Activated CD4-positive, alpha-beta T cell treated with anti-CD3 and anti-CD28 coated beads, Interleukin-2, amount 50 U/mL, for 24 hours (primary cell): ENCODE measurements at regions not wholly inside any gene's neighbourhood (a gene's known extent, or its start where the extent isn't known, plus 50 kb on each side); places are given as distances from the start of the nearest gene placed in this dataset.
"Not testable (repeated sequence)": the region's sequence is repeated elsewhere in the genome, so short reads cannot be mapped to it uniquely, and the experiment has no call there.

Source experiments
- DNase-seq, 2 donors: peaks; one replicate each; pipeline ENCODE4 v3.0.0-alpha.2; 2020; ENCODE audit warnings: low read depth in 1 of 2, low spot score in 1 of 2

- no peak for DNase-seq
These were observed 171.3 kb downstream of the RPRM start for GRCh38 chr2:153307223-153307622.

DNA sequence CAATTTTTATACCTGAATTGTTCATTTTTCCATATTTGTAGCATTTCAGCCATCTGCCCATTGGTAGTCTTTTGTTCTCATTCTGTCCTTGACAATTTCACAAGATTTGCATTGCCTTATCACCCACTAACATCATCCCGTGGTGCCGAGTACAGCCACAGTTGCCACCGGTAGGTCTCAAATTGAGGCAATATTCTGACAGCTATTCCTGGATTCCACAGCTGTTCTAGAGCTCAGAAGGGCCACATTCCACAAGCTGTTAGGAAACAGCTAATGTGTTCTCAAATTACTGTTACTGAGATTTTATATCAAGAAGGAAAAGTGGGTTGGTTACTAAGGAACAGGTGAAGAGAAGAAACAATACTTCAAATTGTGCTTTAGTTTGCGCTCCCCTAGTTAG is 178.8 kb downstream of the RPRM start:
- no peak for DNase-seq

GRCh38 chr2:153299217-153299616 is 179.3 kb downstream of the RPRM start:
- no peak for DNase-seq

GRCh38 chr2:153294199-153294786 is 184.3 kb downstream of the RPRM start:
- DNase-seq: no peak

GRCh38 chr2:153291718-153292117 is 186.8 kb downstream of the RPRM start:
- no peak for DNase-seq

GRCh38 chr2:153287109-153287801 is 191.3 kb downstream of the RPRM start:
- DNase-seq: no peak

DNA sequence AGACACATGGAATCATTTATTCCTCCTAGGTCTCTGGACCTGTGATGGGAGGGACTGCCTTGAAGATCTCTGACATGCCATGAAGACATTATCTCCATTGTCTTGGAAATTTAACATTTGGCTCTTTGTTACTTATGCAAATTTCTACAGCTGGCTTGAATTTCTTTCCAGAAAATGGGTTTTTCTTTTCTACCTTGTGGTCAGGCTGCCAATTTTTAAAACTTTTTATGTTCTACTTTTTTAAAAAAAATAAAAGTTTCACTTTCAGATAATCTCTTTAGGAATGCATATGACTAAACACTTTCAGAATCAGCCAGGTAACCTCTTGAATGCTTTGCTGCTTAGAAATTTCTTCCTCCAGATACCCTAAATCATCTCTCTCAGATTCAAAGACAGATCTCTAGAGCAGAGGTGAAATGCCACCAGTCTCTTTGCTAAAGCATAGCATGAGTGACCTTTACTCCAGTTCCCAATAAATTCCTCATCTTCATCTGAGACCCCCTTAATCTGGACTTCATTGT is 209.6 kb downstream of the RPRM start:
- no peak for DNase-seq

DNA sequence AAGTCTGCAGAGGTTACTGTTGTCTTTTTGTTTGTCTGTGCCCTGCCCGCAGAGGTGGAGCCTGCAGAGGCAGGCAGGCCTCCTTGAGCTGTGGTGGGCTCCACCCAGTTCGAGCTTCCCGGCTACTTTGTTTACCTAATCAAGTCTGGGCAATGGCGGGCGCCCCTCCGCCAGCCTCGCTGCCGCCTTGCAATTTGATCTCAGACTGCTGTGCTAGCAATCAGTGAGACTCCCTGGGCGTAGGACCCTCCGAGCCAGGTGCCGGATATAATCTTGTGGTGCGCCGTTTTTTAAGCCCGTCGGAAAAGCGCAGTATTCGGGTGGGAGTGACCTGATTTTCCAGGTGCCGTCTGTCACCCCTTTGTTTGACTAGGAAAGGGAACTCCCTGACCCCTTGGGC is 221.7 kb downstream of the RPRM start:
- DNase-seq: not testable (repeated sequence)

- not testable (repeated sequence) for DNase-seq
These were observed 231.9 kb downstream of the RPRM start for GRCh38 chr2:153246636-153247035.

DNA sequence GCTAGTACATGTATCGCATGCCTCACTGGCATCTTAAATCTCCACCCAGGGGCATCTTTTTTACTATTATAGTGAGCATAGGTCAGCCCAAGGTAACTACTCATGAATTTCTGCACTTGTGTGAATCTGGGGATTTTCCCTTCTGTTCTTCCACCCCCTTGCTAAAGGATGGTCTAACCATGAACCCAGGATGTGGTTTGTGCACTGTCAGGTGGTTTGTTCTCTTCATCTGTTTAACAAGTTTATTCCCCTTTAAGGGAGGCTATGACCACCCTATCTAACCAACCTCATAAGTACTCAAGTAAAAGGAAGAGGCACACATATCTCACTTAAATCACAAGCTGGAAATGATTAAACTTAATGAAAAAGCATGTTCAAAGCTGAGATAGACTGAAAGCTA is 243.0 kb downstream of the RPRM start:
- DNase-seq: no peak

GRCh38 chr2:153232464-153232863 is 246.1 kb downstream of the RPRM start:
- DNase-seq: no peak

- DNase-seq: no peak
These were observed 247.6 kb downstream of the RPRM start for GRCh38 chr2:153230977-153231376.

- no peak for DNase-seq
These were observed 249.7 kb downstream of the RPRM start for GRCh38 chr2:153228904-153229303.

- DNase-seq: no peak
These were observed 250.6 kb downstream of the RPRM start for GRCh38 chr2:153227981-153228380.

GRCh38 chr2:153222231-153223165 is 256.1 kb downstream of the RPRM start:
- no peak for DNase-seq

DNA sequence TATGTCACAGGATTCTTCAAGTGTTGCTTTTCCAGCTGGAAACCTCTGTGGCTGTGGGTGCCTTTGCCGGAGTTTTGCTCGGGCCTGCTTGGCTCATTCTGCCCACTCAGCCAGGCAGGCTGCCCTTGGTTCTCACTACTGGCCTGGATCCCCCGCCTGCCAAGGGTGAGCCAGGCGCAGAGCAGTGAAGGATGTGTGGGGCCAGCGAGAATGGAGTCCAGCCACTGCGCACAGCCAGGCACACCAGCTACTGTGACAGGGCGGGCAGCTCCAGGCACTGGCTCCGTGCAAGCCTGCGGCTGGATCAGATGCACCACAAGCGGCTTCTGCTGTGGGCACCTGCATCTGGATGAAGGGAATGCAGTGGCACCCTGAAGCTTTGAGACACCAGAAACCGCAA is 257.1 kb downstream of the RPRM start:
- no peak for DNase-seq

- no peak for DNase-seq
These were observed 257.5 kb downstream of the RPRM start for GRCh38 chr2:153221087-153221486.

DNA sequence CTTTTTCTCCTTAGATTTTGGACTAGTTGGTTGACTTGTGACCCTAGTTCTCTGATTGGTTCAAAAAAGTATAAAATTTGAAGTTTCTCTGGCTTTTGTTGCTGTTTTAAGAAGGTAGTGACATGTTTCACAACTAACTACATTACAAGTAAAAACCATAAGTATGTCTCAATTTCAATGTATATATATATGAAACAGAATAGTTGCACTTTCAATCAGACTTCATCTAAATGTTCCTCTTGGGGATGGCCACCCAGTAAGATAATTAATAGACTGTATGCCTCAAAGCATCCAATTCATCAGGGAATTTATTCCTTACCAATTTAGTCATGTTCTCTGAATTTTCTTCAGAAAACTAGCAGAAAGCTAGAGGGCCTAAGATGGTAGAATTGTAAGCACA is 259.7 kb downstream of the RPRM start:
- DNase-seq: no peak

DNA sequence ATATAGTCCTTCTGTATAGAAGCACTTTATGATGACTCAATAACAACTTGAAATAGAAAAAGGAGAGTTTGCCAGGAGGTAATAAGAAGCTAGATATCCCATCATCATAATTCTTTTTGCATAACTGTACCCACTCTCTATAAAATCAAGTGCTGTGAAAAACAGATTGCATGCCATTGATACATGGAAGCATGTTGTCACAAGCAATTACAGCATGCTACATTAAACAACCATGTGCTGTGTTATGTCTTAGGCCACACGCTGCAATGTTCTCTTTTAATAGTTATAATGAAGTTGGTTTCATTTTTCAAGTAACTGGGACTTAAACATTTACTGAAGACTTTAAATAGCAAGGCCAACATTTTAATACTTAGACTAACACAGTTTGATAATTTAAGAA is 264.2 kb downstream of the RPRM start:
- DNase-seq: no peak

DNA sequence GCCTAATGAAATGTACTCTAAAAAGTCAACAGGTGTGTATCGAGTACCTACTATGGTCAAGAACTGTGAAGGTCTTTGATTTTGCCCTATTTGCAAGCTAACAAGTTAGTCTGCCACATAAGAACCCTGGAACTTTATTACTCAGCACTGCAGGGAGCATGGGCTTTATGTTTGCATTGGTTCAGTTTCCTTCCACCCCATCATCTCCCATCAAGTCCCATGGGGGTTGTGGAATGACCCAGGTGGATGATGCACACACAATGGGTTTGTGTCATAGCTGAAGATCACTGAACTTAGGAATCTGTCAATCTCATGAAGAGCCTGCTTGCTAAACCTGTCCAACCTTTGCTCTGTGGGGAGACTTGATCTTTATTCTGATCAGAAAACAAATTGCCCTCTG is 265.5 kb downstream of the RPRM start:
- no peak for DNase-seq

DNA sequence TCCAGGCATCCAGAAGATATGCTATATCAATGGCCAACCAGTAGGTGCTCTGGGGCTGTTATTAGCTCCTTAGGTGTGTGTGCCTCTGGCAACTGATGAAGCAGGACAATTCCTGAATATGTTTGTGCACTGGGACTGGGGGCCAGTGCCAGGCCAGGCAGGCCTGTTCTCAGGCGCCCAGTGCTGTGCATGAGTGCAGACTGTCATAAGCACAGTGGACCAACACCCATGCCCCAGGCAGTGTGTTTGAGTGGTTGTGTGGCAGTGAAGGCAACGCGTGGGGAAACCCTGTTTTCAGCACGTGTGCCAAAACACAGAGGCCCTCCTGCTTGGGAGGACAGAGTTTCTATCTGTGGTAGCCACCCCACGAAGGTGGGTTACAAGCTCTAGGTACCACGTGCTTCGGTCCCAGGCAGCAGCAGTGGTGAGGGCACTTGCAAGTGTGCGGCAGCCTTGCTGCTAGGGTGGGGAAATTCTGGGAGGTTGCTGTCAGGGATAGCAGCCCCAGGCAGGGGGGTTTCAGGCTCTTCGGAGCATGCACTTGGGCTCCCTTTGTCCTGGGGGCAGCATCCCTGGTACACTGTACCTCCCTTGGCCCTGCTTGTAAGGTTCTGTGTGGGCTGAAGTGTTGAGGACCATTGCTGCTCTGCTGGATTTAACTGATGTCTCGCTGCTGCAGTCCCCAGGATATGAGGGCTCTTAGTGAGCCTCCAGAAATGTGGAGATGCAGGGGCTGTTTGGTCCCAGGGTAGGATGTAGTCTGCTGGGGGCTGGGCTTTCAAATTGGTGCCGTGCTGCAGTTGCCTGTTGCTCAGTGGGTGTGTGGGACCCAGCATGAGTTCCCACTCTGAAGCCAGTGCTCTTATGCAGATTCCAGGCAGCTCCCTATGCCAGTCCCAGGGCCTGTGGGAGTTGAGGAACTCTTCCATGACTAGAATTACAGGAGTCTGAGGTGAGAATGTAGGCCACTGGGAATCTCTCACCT is 280.9 kb downstream of the RPRM start:
- DNase-seq: no peak
